A549 (cell line): ENCODE measurements at regions not wholly inside any gene's neighbourhood (a gene's known extent, or its start where the extent isn't known, plus 50 kb on each side); places are given as distances from the start of the nearest gene placed in this dataset.

Experiments
- CTCF ChIP-seq: fragments of >200 bp; sonication (Bioruptor Twin); formaldehyde crosslinking; IDR thresholded peaks from 3 replicates; pipeline ENCODE4 v1.5.1; 2016
- EP300 ChIP-seq, 2 experiments: fragments of >200 bp; sonication (Bioruptor Twin); formaldehyde crosslinking; IDR thresholded peaks; 2 replicates in 1 of 2; 3 replicates in 1 of 2; pipeline ENCODE4 v1.6.1; 2016 to 2017
- HES2 ChIP-seq: fragments of >200 bp; sonication (Bioruptor Twin); formaldehyde crosslinking; IDR thresholded peaks from 2 replicates; pipeline ENCODE4 v1.6.1; 2016
- MAX ChIP-seq: IDR thresholded peaks from 2 replicates; pipeline ENCODE4 v1.6.1; 2012
- RAD21 ChIP-seq, 2 experiments: fragments of >200 bp in 1 of 2; sonication (Bioruptor Twin) in 1 of 2; formaldehyde crosslinking in 1 of 2; IDR thresholded peaks in 1 of 2; conservative IDR thresholded peaks in 1 of 2; 2 replicates in 1 of 2; 3 replicates in 1 of 2; pipeline ENCODE4 v1.6.1; 2012 to 2018; ENCODE audit warnings: inconsistent platforms in 1 of 2
- RFX5 ChIP-seq: fragments of 450-650 bp; IDR thresholded peaks from 2 replicates; pipeline ENCODE4 v1.7.1; 2014; ENCODE audit warnings: antibody characterized with exemption, mild to moderate bottlenecking, moderate library complexity
- RNF2 ChIP-seq: fragments of 200-600 bp; sonication (generic); IDR thresholded peaks from 2 replicates; pipeline ENCODE4 v1.6.1; 2016; ENCODE audit warnings: low read depth, mild to moderate bottlenecking, antibody characterized with exemption, moderate library complexity, borderline replicate concordance
- TF ChIP-seq, protein P1 (sequence below): fragments of 450-650 bp; IDR thresholded peaks from 2 replicates; pipeline ENCODE4 v1.6.1; 2014; ENCODE audit warnings: antibody characterized with exemption

DNA sequence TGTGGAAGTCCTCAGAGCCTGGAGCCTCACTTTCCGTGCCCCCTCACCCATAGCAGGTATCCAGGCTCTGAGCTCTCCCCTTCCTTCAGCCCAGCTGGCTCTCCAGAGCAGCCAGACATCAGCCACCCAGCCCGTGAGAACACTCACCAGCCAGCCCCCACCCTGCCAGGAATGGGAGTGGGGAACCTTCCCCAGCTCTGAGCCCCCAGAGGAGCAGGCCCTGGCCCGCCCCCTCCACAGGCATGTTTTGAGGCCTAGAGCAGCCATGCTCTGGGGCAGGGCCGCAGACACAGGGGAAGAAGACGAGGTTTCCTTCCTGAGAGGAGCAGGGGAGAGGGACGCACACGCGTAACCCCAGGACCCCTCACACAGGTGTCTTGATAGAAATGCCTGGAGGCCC lies 70.0 kb upstream of the COL13A1 start:
- no peak for TF ChIP-seq RFX5
- TF ChIP-seq EP300 (IDR thresholded peaks at IDR 0.05), result no peak
- no peak for TF ChIP-seq RAD21 (conservative IDR thresholded peaks at IDR 0.05 in 1 of 2, IDR thresholded peaks at IDR 0.05 in 1 of 2)
- TF ChIP-seq RNF2, result no peak
- TF ChIP-seq, protein P1, sequence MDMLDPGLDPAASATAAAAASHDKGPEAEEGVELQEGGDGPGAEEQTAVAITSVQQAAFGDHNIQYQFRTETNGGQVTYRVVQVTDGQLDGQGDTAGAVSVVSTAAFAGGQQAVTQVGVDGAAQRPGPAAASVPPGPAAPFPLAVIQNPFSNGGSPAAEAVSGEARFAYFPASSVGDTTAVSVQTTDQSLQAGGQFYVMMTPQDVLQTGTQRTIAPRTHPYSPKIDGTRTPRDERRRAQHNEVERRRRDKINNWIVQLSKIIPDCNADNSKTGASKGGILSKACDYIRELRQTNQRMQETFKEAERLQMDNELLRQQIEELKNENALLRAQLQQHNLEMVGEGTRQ, result no peak
- TF ChIP-seq MAX, result no peak
- TF ChIP-seq CTCF, result no peak
- no peak for TF ChIP-seq HES2
